Esophagus squamous epithelium (tissue), 5 donors: ENCODE measurements at regions not wholly inside any gene's neighbourhood (a gene's known extent, or its start where the extent isn't known, plus 50 kb on each side); places are given as distances from the start of the nearest gene placed in this dataset.

Experiments used
- DNase-seq: peaks from one replicate; lab custom pipeline; 2025; lab: John Stamatoyannopoulos, UW
- H3K27ac ChIP-seq, 4 donors: fragments of 200-600 bp; sonication (generic); one replicate each; pipeline ENCODE4 v1.5.1; 2016 to 2019; ENCODE audit warnings: mild to moderate bottlenecking in 1 of 4
- H3K27me3 ChIP-seq, 4 donors: fragments of 200-600 bp; sonication (generic); 1 replicate in 3 of 4; 2 replicates in 1 of 4; pipeline versions ENCODE4 v1.5.1 to v1.6.0; 2017 to 2021; ENCODE audit warnings: antibody characterized with exemption in 1 of 4
- H3K36me3 ChIP-seq, 3 donors: fragments of 200-600 bp; sonication (generic); one replicate each; pipeline ENCODE4 v1.5.1; 2016 to 2019
- H3K4me1 ChIP-seq, 3 donors: fragments of 200-600 bp; sonication (generic); one replicate each; pipeline ENCODE4 v1.5.1; 2017 to 2019
- H3K4me3 ChIP-seq, 4 donors: fragments of 200-600 bp; sonication (generic); 1 replicate in 3 of 4; 2 replicates in 1 of 4; pipeline ENCODE4 v1.5.1; 2016 to 2019; ENCODE audit warnings: mild to moderate bottlenecking in 2 of 4, moderate library complexity in 1 of 4
- H3K9me3 ChIP-seq, 3 donors: fragments of 200-600 bp; sonication (generic); one replicate each; pipeline ENCODE4 v1.5.1; 2016 to 2019
- CTCF ChIP-seq, 6 experiments: fragments of 450-650 bp in 4 of 6; fragments of 200-600 bp in 2 of 6; sonication (generic) in 2 of 6; IDR thresholded peaks; one replicate each; pipeline ENCODE4 v1.5.1; 2016 to 2019; ENCODE audit warnings: antibody characterized with exemption in 6 of 6, mild to moderate bottlenecking in 4 of 6, moderate library complexity in 4 of 6
- POLR2A ChIP-seq, 4 donors: fragments of 450-650 bp; IDR thresholded peaks; one replicate each; pipeline ENCODE4 v1.6.1; 2017; ENCODE audit warnings: antibody characterized with exemption in 4 of 4, mild to moderate bottlenecking in 4 of 4, moderate library complexity in 3 of 4
- WGBS, 2 donors: methylation state at CpG; one replicate each; pipeline ENCODE4 v1.1.5; 2018; 5-methylcytosine and 5-hydroxymethylcytosine counted together
- intact Hi-C: fragments of 100-400 bp; cut with DNase I; formaldehyde crosslinking; loops from one replicate; pipeline ENCODE4 v1.15.0; 2022
- donor health status: DM: yes; HTN: yes; CAD: no.

- no peak for TF ChIP-seq POLR2A (IDR thresholded peaks at IDR 0.05)
- no peak for TF ChIP-seq CTCF (IDR thresholded peaks at IDR 0.05)
- 17 to 25% methylated on average over 5 of the region's 5 CpGs for WGBS, 2 donors
- Histone ChIP-seq H3K4me1 (no peaks in the 10 kb centered on the region), H3K36me3 (no peaks in the 10 kb centered on the region), H3K27me3 (no peaks in the 10 kb centered on the region), H3K27ac (no peak overlapping the region), H3K4me3 (no peak overlapping the region), H3K9me3 (no peaks in the 10 kb centered on the region)
- no peak for DNase-seq
- intact Hi-C loops: no loop called here
These were observed 1860.7 kb upstream of the WWC1 start for GRCh38 chr5:166430491-166431319.

- DNase-seq: no peak
- WGBS, 2 donors: 7 to 9% methylated on average over 3 to 4 of the region's 4 CpGs
- Histone ChIP-seq H3K27me3 (no peaks in the 10 kb centered on the region), H3K4me3 (no peak overlapping the region), H3K36me3 (no peaks in the 10 kb centered on the region), H3K4me1 (no peaks in the 10 kb centered on the region), H3K9me3 (no peaks in the 10 kb centered on the region), H3K27ac (no peak overlapping the region)
- intact Hi-C loops: no loop called here
- TF ChIP-seq CTCF (IDR thresholded peaks at IDR 0.05): no peak
- no peak for TF ChIP-seq POLR2A (IDR thresholded peaks at IDR 0.05)
These were observed 1860.0 kb upstream of the WWC1 start for GRCh38 chr5:166431456-166431855.

GRCh38 chr5:166433679-166434078 is 1857.8 kb upstream of the WWC1 start:
- no peaks in the 10 kb centered on the region for H3K27me3 ChIP-seq
- intact Hi-C loops: no loop called here
- TF ChIP-seq POLR2A (IDR thresholded peaks at IDR 0.05): no peak
- TF ChIP-seq CTCF (IDR thresholded peaks at IDR 0.05): no peak
- H3K27ac ChIP-seq: no peak overlapping the region
- no peaks in the 10 kb centered on the region for H3K9me3 ChIP-seq
- H3K4me3 ChIP-seq: no peak overlapping the region
- no peaks in the 10 kb centered on the region for H3K4me1 ChIP-seq
- H3K36me3 ChIP-seq: no peaks in the 10 kb centered on the region
- no peak for DNase-seq
- WGBS, 2 donors: 50 to 53% methylated on average over 5 of the region's 5 CpGs

GRCh38 chr5:166436872-166437271 is 1854.6 kb upstream of the WWC1 start:
- WGBS, 2 donors: 36 to 48% methylated on average over 3 of the region's 3 CpGs
- intact Hi-C loops: no loop called here
- no peak for TF ChIP-seq CTCF (IDR thresholded peaks at IDR 0.05)
- no peak for TF ChIP-seq POLR2A (IDR thresholded peaks at IDR 0.05)
- no peaks in the 10 kb centered on the region for H3K4me1 ChIP-seq
- no peaks in the 10 kb centered on the region for H3K36me3 ChIP-seq
- H3K9me3 ChIP-seq: no peaks in the 10 kb centered on the region
- H3K27me3 ChIP-seq: no peaks in the 10 kb centered on the region
- H3K27ac ChIP-seq: no peak overlapping the region
- no peak for DNase-seq
- no peak overlapping the region for H3K4me3 ChIP-seq

GRCh38 chr5:166486348-166486747 is 1805.1 kb upstream of the WWC1 start:
- Histone ChIP-seq H3K27ac (no peak overlapping the region), H3K4me1 (no peaks in the 10 kb centered on the region), H3K27me3 (no peaks in the 10 kb centered on the region), H3K36me3 (no peaks in the 10 kb centered on the region), H3K9me3 (no peaks in the 10 kb centered on the region), H3K4me3 (no peak overlapping the region)
- WGBS, 2 donors: 87 to 92% methylated on average over 3 of the region's 3 CpGs
- no peak for DNase-seq
- intact Hi-C loops: no loop called here
- no peak for TF ChIP-seq CTCF (IDR thresholded peaks at IDR 0.05)
- no peak for TF ChIP-seq POLR2A (IDR thresholded peaks at IDR 0.05)
